A549 (cell line): ENCODE measurements at regions not wholly inside any gene's neighbourhood (a gene's known extent, or its start where the extent isn't known, plus 50 kb on each side); places are given as distances from the start of the nearest gene placed in this dataset.

ENCODE experiments used
- CHD4 ChIP-seq: fragments of 200-600 bp; sonication (generic); IDR thresholded peaks from 2 replicates; pipeline ENCODE4 v1.6.1; 2016; ENCODE audit warnings: antibody characterized with exemption, mild to moderate bottlenecking, borderline replicate concordance
- SMC3 ChIP-seq: fragments of >200 bp; sonication (Bioruptor Twin); formaldehyde crosslinking; IDR thresholded peaks from 3 replicates; pipeline ENCODE4 v1.6.1; 2018; ENCODE audit warnings: inconsistent platforms
- TF ChIP-seq, protein P1 (sequence below): fragments of >200 bp; sonication (Bioruptor Twin); formaldehyde crosslinking; IDR thresholded peaks from 3 replicates; pipeline ENCODE4 v1.5.1; 2016

DNA sequence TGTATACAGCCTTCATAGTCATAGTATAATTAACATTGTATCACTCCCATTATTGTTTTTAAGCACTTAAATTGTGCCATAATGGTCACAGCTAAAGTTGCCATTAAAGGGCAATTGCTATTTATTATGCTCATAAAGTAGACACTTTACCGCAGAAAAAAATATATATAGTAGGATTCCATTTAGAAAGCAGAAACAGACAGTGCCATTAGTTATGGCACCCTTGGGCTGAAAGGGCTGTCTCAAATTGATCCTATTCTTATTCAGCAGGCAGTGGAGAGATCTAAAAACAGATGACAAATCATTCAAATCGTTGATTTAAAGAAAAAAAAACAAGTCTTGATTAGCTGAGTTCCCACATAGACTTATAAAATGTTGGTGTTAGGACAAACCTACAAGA is 514.2 kb upstream of the ROBO2 start:
- TF ChIP-seq, protein P1, sequence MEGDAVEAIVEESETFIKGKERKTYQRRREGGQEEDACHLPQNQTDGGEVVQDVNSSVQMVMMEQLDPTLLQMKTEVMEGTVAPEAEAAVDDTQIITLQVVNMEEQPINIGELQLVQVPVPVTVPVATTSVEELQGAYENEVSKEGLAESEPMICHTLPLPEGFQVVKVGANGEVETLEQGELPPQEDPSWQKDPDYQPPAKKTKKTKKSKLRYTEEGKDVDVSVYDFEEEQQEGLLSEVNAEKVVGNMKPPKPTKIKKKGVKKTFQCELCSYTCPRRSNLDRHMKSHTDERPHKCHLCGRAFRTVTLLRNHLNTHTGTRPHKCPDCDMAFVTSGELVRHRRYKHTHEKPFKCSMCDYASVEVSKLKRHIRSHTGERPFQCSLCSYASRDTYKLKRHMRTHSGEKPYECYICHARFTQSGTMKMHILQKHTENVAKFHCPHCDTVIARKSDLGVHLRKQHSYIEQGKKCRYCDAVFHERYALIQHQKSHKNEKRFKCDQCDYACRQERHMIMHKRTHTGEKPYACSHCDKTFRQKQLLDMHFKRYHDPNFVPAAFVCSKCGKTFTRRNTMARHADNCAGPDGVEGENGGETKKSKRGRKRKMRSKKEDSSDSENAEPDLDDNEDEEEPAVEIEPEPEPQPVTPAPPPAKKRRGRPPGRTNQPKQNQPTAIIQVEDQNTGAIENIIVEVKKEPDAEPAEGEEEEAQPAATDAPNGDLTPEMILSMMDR = no peak
- TF ChIP-seq CHD4 = no peak
- no peak for TF ChIP-seq SMC3
